ENCODE measurements at regions not wholly inside any gene's neighbourhood (a gene's known extent, or its start where the extent isn't known, plus 50 kb on each side); places are given as distances from the start of the nearest gene placed in this dataset.

DNA sequence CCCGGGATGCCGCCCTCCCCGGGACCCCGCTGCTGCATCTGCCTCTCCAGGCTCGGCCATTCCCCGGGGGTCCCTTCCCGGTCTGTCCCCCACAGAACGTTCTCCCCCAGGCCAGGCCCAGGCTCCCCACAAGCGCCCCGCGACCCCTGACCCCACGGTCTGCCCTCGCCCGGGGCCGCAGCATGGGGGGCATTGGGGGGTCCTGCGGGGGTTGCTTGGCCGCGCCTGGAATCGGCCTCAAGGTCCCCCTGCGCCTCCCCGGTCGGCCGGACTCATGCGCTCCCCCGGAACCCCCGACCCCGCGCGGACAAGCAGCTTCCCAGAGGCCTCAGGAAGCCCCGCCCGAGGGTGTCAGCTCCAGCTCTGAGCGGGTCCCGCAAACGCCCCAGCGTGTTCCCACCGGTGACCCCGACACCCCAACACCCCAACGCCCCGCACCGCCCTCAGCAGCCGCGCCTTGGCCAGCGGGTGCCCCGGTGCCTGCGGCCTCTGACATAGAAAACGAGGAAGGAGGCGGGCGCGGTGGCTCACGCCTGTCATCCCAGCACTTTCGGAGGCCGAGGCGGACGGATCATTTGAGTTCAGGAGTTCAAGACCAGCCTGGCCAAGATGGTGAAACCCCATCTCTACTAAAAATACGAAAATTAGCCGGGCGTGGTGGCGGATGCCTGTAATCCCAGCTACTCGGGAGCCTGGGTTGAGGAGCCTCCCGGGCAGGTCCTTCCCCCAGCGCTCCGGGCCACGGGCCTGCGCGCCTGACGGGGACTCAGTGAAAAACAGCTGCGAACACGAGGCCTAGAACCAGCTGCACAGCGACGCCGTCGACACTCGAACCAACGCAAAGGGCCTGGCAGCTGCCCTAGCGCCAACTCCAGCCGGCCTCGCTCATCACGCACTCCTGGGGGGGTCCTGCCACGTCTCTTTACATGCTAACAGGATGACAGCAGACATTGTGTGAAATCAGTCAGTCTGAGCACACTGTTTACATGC is 61.8 kb upstream of the CTDP1 start:
- 66% methylated on average over 59 of the region's 79 CpGs for WGBS (ENCODE audit: insufficient coverage)
- H3K27me3 ChIP-seq (ENCODE audit: control insufficient read depth, insufficient read depth, low read length), result peaks cover 24% of the 10 kb centered on the region
- no peak overlapping the region for H3K4me3 ChIP-seq (ENCODE audit: low read length)
- no peak for DNase-seq
- H3K9me3 ChIP-seq (replicated peaks; ENCODE audit: control insufficient read depth, low read depth, low read length), result peaks cover 3% of the 10 kb centered on the region
- no peaks in the 10 kb centered on the region for H3K36me3 ChIP-seq (ENCODE audit: control insufficient read depth, insufficient read depth, low read length)
- no peaks in the 10 kb centered on the region for H3K4me1 ChIP-seq (ENCODE audit: control insufficient read depth, insufficient read depth, low read length)
- H3K27ac ChIP-seq (ENCODE audit: low read length), result no peak overlapping the region

DNA sequence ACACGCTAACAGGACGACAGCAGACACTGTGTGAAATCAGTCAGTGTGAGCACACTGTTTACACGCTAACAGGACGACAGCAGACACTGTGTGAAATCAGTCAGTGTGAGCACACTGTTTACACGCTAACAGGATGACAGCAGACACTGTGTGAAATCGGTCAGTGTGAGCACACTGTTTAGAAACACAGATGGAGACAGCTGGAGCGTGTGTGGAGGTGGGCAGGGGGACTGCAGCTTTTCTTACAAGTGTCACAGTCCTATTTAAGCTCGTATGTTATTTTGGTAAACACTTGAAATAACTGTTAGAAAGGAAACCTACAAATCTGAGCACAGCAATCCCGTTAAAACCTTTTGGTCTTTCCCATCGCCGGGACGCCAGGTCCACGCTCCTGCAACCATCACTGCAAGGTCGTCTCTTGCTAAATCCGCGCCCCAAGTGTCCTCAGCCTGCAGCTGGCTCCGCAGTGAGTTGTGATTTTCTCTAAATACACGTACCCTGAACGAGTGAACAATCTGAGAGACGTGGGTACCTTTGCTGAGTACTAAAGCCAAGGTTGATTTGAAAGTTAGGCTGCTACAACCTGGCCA is 58.9 kb upstream of the CTDP1 start:
- peaks cover 3% of the 10 kb centered on the region for H3K9me3 ChIP-seq (replicated peaks; ENCODE audit: control insufficient read depth, low read depth, low read length)
- no peak overlapping the region for H3K4me3 ChIP-seq (ENCODE audit: low read length)
- H3K27ac ChIP-seq (ENCODE audit: low read length), result no peak overlapping the region
- no peaks in the 10 kb centered on the region for H3K36me3 ChIP-seq (ENCODE audit: control insufficient read depth, insufficient read depth, low read length)
- peaks cover 17% of the 10 kb centered on the region for H3K4me1 ChIP-seq (ENCODE audit: control insufficient read depth, insufficient read depth, low read length)
- 82% methylated on average over 12 of the region's 20 CpGs for WGBS (ENCODE audit: insufficient coverage)
- no peak for DNase-seq
- H3K27me3 ChIP-seq (ENCODE audit: control insufficient read depth, insufficient read depth, low read length), result peaks cover 21% of the 10 kb centered on the region

DNA sequence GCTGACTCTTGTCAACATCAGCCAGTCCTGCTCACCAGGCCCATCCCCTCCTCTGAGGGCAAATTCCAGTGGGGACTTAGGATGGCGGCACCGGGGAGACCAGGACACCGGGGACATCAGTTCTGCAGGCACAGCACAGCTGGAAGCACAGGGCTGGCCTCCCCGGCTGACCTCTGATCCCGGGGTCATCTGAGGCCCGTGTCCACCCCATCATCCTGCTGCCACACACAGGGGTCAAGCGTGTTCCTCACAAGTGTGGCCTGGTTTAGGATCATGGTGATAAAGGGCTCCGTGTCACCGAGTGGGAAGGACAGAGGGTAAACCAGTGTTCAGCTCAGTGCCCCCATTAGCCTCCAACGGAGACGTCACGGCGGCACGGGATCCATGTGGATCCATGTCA is 58.1 kb upstream of the CTDP1 start:
- H3K27me3 ChIP-seq (ENCODE audit: control insufficient read depth, insufficient read depth, low read length), result peaks cover 26% of the 10 kb centered on the region
- H3K9me3 ChIP-seq (replicated peaks; ENCODE audit: control insufficient read depth, low read depth, low read length), result peaks cover 3% of the 10 kb centered on the region
- H3K4me1 ChIP-seq (ENCODE audit: control insufficient read depth, insufficient read depth, low read length), result peaks cover 23% of the 10 kb centered on the region
- DNase-seq, result no peak
- no peak overlapping the region for H3K4me3 ChIP-seq (ENCODE audit: low read length)
- no peaks in the 10 kb centered on the region for H3K36me3 ChIP-seq (ENCODE audit: control insufficient read depth, insufficient read depth, low read length)
- no peak overlapping the region for H3K27ac ChIP-seq (ENCODE audit: low read length)
- WGBS (ENCODE audit: insufficient coverage), result 82% methylated on average over 14 of the region's 14 CpGs

DNA sequence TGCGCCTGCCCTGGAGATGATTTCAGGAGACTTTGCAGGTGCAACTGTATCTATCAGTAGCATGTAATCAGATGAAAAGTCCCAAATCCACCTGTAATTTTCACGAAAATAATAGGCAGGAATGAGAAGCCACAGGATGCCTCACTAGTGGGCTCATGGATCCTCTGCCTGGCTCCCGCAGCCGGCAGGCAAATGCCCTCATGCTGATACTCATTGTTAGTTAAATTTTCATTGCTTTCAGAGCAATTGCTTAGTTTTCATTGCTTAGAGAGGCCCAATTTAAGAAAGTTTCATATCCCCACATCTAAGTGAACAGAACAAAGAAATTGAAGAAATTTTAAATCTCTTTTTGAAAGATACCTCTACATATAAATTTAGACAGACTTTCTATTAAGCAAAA is 57.6 kb upstream of the CTDP1 start:
- Histone ChIP-seq H3K9me3 (replicated peaks; ENCODE audit: control insufficient read depth, low read depth, low read length) (peaks cover 3% of the 10 kb centered on the region), H3K4me1 (ENCODE audit: control insufficient read depth, insufficient read depth, low read length) (peaks cover 23% of the 10 kb centered on the region), H3K27me3 (ENCODE audit: control insufficient read depth, insufficient read depth, low read length) (peaks cover 28% of the 10 kb centered on the region), H3K4me3 (ENCODE audit: low read length) (no peak overlapping the region), H3K27ac (ENCODE audit: low read length) (no peak overlapping the region), H3K36me3 (ENCODE audit: control insufficient read depth, insufficient read depth, low read length) (no peaks in the 10 kb centered on the region)
- WGBS (ENCODE audit: insufficient coverage), result 80% methylated on average over 2 of the region's 4 CpGs
- DNase-seq, result no peak

DNA sequence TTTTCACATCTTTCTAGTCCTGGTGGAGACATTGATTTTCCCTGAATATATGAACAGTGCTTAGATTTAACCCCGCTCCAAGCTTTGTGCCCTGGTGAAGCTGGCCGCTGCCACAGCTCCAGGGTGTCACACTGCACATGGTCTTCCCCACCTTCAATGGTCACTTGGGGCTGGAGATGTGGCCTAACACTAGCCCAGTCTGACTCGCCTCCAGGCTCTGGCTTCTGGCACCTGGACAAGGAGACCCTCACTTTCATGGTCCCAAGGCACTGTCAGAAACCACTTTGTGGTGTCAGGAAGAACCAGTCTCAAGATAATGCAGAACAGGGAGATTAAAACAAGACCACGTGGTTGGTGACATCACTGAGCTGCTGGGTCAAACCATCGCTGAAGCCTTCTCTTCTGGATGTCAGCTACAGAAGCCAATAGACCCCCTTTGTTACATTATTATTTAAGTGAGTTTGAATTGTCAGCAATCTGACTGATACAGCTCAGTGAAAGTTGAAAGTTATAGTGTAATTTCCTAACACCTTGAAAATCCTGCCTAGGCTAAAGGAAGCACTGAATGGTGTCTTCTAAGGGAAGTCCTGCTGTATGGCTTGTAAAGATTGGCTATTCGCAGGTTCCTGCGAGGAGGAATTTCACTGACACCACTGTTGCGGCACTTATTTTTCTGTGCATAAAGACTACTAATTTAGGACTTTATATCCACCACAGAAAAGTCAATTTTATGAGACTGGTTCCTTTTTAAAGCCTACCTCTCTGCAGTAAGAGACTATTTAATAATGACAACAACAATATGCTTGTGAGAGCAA is 55.0 kb upstream of the CTDP1 start:
- DNase-seq, result no peak
- H3K9me3 ChIP-seq (replicated peaks; ENCODE audit: control insufficient read depth, low read depth, low read length), result peaks cover 3% of the 10 kb centered on the region
- no peaks in the 10 kb centered on the region for H3K36me3 ChIP-seq (ENCODE audit: control insufficient read depth, insufficient read depth, low read length)
- H3K4me1 ChIP-seq (ENCODE audit: control insufficient read depth, insufficient read depth, low read length), result peaks cover 23% of the 10 kb centered on the region
- H3K4me3 ChIP-seq (ENCODE audit: low read length), result no peak overlapping the region
- WGBS (ENCODE audit: insufficient coverage), result 17% methylated on average over 1 of the region's 8 CpGs
- H3K27me3 ChIP-seq (ENCODE audit: control insufficient read depth, insufficient read depth, low read length), result peaks cover 49% of the 10 kb centered on the region
- peak overlapping the region; percentile 59 for H3K27ac ChIP-seq (ENCODE audit: low read length)

DNA sequence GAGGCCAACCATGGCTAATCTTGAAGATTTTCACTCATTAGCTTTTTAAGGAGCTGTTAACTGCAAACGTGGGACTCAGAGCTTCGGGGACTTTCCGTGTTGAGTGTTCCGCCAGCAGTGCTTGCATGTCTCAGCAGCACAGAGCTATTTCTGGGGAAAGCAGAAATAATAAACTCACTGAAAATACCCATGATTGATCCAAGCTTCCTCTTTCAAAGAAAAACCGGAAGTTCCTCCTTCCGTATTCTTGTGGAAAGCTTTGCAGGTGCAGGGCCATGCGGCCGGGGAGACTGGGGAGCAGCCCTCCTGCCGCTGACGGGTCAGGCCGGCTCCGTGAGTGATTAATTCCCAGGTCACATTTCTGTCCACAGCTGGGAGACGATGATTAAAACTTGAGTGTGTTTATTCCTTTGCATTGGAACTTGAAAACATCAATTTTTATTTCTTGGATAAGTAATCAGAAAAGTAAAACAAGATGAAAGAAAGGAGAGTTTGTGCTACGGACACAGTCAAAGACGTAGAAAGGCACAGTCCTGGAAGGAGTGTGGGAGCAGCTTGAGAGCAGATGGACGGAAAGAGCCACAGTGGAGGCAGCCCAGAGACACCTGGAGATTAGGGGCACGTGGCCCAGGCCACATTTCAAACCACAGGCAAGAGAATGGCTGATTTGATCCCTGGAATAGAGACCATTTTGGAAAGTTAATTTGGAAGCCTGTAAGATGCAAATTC is 54.2 kb upstream of the CTDP1 start:
- DNase-seq, result peak; percentile 87

DNA sequence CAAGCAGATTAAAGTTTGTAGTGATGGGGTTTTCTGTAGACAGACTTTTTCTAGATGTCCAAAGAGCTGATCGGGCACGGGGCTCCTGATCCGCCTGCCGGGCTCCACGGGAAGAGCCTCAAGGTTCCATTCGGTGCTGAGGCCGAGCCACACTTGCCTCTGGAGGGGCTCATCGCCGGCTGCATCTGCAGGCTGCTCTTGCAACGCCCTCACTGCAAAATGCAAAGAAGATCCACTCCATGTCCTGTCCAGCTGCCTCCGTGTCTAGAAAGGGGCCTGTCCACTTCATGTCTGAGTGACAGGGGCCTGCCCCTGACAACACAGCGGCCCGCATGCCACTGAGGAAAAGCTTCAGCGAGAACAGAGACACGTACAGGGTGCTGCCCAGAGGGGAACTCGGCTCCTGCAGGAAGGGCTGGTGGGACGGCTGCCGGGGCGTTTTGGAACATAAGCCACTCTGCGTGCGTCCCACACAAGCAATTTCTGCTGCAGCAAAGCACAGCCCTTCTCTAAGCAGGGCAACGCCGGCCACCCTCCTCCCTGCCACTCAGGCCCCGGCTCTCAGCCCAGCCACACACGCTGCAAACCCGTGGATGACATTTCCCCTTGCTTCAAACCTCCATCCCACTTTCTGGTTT is 53.6 kb upstream of the CTDP1 start:
- 27% methylated on average over 21 of the region's 26 CpGs for WGBS (ENCODE audit: insufficient coverage)
- DNase-seq, result no peak
- Histone ChIP-seq H3K36me3 (ENCODE audit: control insufficient read depth, insufficient read depth, low read length) (no peaks in the 10 kb centered on the region), H3K4me3 (ENCODE audit: low read length) (no peak overlapping the region), H3K9me3 (replicated peaks; ENCODE audit: control insufficient read depth, low read depth, low read length) (no peaks in the 10 kb centered on the region), H3K4me1 (ENCODE audit: control insufficient read depth, insufficient read depth, low read length) (peaks cover 23% of the 10 kb centered on the region), H3K27me3 (ENCODE audit: control insufficient read depth, insufficient read depth, low read length) (peaks cover 56% of the 10 kb centered on the region), H3K27ac (ENCODE audit: low read length) (peak overlapping the region; percentile 13)

More for the DNA sequence above, 54.2 kb upstream of the CTDP1 start:
- Histone ChIP-seq H3K27me3 (ENCODE audit: control insufficient read depth, insufficient read depth, low read length) (peaks cover 53% of the 10 kb centered on the region), H3K9me3 (replicated peaks; ENCODE audit: control insufficient read depth, low read depth, low read length) (no peaks in the 10 kb centered on the region), H3K27ac (ENCODE audit: low read length) (peak overlapping the region; percentile 59), H3K36me3 (ENCODE audit: control insufficient read depth, insufficient read depth, low read length) (no peaks in the 10 kb centered on the region), H3K4me3 (ENCODE audit: low read length) (no peak overlapping the region), H3K4me1 (ENCODE audit: control insufficient read depth, insufficient read depth, low read length) (peaks cover 23% of the 10 kb centered on the region)
- WGBS (ENCODE audit: insufficient coverage), result 22% methylated on average over 11 of the region's 17 CpGs

DNA sequence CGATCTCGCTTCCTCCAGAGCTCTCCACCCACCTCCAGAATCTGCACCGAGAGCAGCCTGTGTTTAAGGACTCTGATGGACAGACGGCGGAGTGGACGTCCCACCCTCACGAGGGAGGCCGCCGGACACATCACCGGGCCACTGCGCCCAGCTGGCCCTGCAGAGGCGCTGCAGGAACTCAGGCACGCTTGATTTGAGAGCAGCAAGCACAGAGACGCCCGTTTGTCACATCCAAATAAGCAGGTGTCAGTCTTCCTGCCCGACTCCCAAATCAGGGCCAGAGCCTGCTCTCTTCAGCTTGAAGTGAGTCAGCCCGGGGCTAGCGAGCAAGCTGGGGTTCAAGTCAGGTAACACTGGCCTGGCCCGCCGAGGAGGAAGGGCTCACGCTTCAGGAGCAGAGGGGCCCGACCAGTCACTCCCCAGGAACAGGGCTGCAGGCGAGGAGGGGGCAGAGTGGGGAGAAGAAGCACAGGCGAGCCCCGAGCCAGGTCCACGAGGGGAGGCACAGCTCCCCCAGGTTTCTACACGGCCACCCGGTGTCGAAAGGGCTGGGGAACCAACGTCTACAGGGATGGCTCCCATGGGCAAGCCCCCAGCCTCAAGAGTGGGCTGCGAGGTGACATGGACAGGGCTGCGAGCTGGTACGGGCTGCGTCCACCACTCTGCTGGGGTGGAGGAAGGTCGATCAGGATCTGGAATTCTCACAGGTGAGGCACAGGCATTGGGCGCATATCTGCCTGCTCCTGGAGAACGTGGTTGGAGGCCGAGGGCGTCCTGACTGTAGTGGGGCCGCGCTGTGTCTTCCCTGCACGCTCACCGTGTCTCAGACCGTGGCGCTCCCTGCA is 52.5 kb upstream of the CTDP1 start:
- Histone ChIP-seq H3K4me1 (ENCODE audit: control insufficient read depth, insufficient read depth, low read length) (peaks cover 23% of the 10 kb centered on the region), H3K36me3 (ENCODE audit: control insufficient read depth, insufficient read depth, low read length) (no peaks in the 10 kb centered on the region), H3K4me3 (ENCODE audit: low read length) (no peak overlapping the region), H3K27ac (ENCODE audit: low read length) (no peak overlapping the region), H3K27me3 (ENCODE audit: control insufficient read depth, insufficient read depth, low read length) (peaks cover 47% of the 10 kb centered on the region), H3K9me3 (replicated peaks; ENCODE audit: control insufficient read depth, low read depth, low read length) (no peaks in the 10 kb centered on the region)
- no peak for DNase-seq
- WGBS (ENCODE audit: insufficient coverage), result 88% methylated on average over 41 of the region's 45 CpGs
